Urinary bladder (tissue), 3 donors: ENCODE measurements at regions not wholly inside any gene's neighbourhood (a gene's known extent, or its start where the extent isn't known, plus 50 kb on each side); places are given as distances from the start of the nearest gene placed in this dataset.

Experiments
- DNase-seq: peaks from one replicate; pipeline ENCODE4 v3.0.0-alpha.2; 2015; ENCODE audit errors: extremely low spot score
- H3K27ac ChIP-seq: one replicate; pipeline ENCODE4 v1.5.1; 2013; ENCODE audit warnings: low read depth, mild to moderate bottlenecking, moderate library complexity
- H3K36me3 ChIP-seq: one replicate; pipeline ENCODE4 v1.6.1; 2013; ENCODE audit warnings: mild to moderate bottlenecking, moderate library complexity; ENCODE audit not compliant: insufficient read depth
- H3K4me1 ChIP-seq: one replicate; pipeline ENCODE4 v1.6.1; 2013; ENCODE audit warnings: mild to moderate bottlenecking, moderate library complexity; ENCODE audit not compliant: insufficient read depth
- H3K4me3 ChIP-seq: one replicate; pipeline ENCODE4 v1.5.1; 2013; ENCODE audit warnings: low read depth, low read length
- WGBS: extraction: QIAGEN DNeasy Blood & Tissue Kit; methylation state at CpG from one replicate; pipeline ENCODE4 v1.1.7; 2013; 5-methylcytosine and 5-hydroxymethylcytosine counted together
- donor health status: healthy with polysubstance abuse.
- donor health status: healthy.

DNA sequence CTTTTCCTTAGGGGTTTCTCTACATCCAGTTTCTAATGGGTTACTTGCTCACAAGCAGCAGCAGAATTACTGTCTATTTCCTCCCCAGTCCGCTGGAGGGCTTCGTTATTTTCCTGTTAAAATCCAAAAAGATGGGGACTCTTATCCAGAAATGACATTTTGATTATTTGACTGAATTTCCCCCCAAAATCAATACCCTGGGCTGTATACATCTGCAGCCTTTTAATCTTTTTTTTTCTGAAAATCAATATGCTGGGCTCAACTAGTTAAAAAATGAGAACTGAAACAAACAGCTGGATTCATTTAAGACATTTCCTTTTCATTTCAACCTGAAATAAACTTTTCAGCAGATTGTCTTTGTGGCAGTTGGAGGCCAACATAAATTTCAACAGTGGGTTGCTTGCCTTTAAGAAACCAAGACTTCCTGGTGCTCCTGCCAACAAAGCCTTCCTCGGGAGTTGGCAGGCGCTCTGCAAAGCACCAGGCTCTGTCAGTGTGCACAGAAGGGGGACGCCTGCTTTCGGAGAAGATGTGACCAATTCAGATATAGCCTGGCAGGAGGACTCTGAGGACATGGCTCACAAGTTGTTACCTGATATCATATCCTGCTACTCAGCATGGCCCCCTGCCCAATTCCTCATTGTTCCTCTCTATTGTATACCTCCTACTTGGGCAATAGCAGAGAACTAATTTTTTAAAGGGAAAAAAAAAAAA is 204.7 kb upstream of the ARG1 start:
- Histone ChIP-seq H3K27ac (no peak overlapping the region), H3K4me3 (no peak overlapping the region), H3K4me1 (no peaks in the 10 kb centered on the region), H3K36me3 (no peaks in the 10 kb centered on the region)
- DNase-seq: no peak
- 11% methylated on average over 6 of the region's 6 CpGs for WGBS

DNA sequence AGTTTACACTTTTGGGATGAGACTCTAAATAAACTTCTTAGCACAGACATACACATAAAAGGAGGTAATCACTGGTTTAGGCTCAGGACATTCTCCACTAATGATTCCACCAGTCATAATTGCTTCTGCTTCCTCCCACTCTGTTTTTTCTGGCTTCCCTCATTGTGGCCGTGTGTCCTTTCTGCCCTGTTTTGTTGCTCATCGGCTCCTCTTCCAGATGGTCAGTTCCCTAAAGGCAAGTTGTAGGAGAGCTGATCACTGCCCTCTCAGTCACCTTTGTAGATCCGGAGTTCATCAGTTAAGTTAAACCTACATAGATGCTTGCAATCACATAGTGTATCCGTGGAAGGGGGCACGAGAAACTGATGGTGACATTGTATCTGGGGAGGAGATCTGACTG is 200.5 kb upstream of the ARG1 start:
- no peak overlapping the region for H3K27ac ChIP-seq
- WGBS: 62% methylated on average over 5 of the region's 5 CpGs
- no peak for DNase-seq
- no peaks in the 10 kb centered on the region for H3K4me1 ChIP-seq
- H3K4me3 ChIP-seq: no peak overlapping the region
- H3K36me3 ChIP-seq: no peaks in the 10 kb centered on the region

DNA sequence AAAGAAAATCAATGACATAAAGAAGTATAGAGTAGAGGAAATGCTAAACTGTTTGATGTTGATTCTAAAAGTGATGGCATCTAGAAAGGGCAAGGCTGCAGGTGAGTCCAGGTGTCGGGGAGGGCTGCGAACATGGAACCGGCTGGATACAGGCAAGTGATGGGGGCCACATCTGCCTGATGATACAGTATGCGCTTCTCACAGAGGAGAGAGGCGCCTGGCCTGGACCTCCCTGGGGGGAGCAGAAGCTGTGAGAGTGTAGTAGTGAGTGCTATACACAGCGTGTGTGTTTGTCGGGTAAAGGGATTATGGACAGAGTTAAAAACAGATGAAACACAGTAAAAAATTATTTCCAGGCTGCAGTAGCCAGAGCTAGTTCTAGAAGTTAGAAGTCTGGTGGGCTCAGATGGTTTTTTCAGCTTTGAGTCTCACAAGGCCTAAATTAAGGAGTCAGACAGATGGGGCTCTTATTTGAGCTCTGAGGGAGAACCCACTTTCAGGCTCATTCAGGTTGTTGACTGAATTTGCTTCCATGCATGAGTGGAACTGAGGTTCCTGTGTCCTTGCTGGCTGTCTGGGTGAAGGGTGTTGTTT is 195.8 kb upstream of the ARG1 start:
- Histone ChIP-seq H3K4me1 (no peaks in the 10 kb centered on the region), H3K36me3 (no peaks in the 10 kb centered on the region), H3K27ac (no peak overlapping the region), H3K4me3 (no peak overlapping the region)
- WGBS: 89% methylated on average over 7 of the region's 7 CpGs
- DNase-seq: no peak

DNA sequence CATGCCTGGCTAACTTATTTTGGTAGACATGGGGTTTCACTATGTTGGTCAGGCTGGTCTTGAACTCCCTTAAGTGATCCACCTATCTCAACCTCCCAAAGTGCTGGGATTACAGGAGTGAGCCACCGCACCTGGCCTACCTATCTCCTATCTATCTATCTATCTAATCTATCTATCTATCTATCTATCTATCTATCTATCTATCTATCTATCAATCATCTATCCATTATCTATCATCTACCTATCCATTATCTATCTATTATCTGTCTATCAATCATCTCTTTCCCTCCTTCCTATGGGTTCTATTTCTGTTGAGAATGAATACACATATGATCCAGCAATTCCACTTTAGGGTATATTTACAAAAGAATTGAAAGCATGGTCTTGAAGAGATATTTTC is 194.2 kb upstream of the ARG1 start:
- no peak for DNase-seq
- H3K4me1 ChIP-seq: no peaks in the 10 kb centered on the region
- H3K4me3 ChIP-seq: no peak overlapping the region
- WGBS: 100% methylated on average over 1 of the region's 1 CpG
- no peak overlapping the region for H3K27ac ChIP-seq
- no peaks in the 10 kb centered on the region for H3K36me3 ChIP-seq

DNA sequence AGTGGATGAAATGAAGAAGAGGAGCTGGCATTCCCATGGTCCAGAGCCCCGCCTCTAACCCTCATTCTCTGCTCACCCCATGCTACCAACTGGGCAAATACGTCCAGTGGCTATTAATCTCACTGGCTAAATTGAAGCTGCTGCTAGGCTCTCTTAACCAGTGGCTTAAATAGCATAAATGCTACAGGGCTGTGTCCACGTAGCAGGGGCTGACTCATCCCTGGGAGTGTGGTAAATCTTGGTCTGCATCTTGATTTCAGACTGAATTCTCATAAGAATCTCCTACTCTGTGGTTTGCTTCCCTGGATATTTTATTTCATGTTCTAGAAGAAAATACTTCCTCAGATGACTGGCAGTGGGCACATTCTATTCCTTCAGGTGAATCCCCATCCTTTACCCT is 193.1 kb upstream of the ARG1 start:
- Histone ChIP-seq H3K27ac (no peak overlapping the region), H3K4me1 (no peaks in the 10 kb centered on the region), H3K4me3 (no peak overlapping the region), H3K36me3 (no peaks in the 10 kb centered on the region)
- DNase-seq: no peak
- WGBS: 75% methylated on average over 3 of the region's 3 CpGs

DNA sequence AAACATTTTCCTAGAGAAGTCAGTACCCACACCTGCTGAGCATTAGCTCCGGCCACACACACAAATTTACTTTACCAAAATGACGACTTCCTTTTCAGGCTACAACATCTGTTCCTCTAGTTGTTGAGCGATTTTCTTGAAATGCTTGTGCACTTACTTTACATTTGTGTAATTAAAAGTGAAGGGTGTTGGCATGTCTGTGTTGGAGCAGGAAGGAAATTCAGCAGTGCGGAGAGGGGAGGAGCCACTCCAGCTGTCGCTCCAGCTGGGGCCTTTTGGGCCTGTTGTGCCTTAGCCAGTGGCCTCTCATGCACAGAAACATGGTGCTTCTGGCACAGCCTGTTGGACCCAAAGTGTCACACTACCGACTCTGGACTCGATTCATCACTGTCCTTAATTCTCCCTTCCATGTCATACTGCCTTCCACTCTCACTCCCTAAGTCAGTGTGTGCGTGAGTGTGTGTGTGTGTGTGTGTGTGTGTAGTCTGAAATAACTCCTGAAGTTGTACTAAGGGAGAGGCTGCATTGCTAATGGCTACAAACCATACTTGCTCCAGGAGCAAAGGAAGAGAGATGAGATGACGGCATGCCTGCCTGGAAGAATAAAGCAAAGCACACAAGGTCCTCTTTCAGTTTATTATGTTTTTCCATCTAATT is 191.8 kb upstream of the ARG1 start:
- Histone ChIP-seq H3K36me3 (no peaks in the 10 kb centered on the region), H3K27ac (no peak overlapping the region), H3K4me3 (no peak overlapping the region), H3K4me1 (no peaks in the 10 kb centered on the region)
- WGBS: 68% methylated on average over 9 of the region's 9 CpGs
- DNase-seq: no peak

DNA sequence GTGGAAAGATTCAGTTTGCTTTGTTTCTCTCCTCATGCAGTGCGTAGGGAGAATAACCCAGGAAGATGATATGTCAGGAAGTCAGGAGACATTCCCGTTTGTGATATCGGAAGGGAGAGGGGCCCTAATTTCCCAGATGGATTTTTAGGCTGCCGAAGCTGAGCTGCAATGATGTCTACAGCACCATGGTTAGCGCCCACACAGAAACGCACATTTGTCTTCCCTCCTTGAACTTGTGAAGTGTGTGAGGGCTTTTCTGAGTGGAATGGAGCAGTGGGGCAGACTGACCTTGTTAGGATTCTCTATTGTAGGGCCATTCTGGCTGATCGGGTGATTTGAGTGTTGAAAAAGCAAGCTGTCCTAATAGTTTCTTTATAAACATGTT is 191.3 kb upstream of the ARG1 start:
- no peak for DNase-seq
- Histone ChIP-seq H3K4me1 (no peaks in the 10 kb centered on the region), H3K4me3 (no peak overlapping the region), H3K27ac (no peak overlapping the region), H3K36me3 (no peaks in the 10 kb centered on the region)
- 48% methylated on average over 7 of the region's 7 CpGs for WGBS

DNA sequence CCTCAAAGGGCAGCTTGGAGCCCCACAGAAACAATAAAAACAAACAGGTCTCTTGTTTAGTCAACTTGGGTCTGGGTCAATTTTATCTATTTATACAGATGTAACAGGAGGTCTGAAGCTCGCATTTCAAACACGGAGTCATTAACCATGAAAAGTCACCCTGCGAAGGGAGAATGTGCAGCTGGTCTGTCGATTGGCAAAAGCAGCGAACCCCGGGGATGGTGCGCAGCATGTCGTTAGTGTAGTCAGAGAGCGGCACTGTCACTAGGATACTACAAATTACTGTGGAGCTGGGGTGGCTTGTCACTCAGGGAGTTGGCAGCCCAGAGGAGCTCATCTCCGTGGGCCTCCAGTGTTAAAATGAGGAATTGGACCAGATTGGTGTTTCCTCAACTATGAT is 190.4 kb upstream of the ARG1 start:
- H3K27ac ChIP-seq: no peak overlapping the region
- H3K4me3 ChIP-seq: no peak overlapping the region
- 69% methylated on average over 10 of the region's 10 CpGs for WGBS
- DNase-seq: no peak
- no peaks in the 10 kb centered on the region for H3K4me1 ChIP-seq
- no peaks in the 10 kb centered on the region for H3K36me3 ChIP-seq

DNA sequence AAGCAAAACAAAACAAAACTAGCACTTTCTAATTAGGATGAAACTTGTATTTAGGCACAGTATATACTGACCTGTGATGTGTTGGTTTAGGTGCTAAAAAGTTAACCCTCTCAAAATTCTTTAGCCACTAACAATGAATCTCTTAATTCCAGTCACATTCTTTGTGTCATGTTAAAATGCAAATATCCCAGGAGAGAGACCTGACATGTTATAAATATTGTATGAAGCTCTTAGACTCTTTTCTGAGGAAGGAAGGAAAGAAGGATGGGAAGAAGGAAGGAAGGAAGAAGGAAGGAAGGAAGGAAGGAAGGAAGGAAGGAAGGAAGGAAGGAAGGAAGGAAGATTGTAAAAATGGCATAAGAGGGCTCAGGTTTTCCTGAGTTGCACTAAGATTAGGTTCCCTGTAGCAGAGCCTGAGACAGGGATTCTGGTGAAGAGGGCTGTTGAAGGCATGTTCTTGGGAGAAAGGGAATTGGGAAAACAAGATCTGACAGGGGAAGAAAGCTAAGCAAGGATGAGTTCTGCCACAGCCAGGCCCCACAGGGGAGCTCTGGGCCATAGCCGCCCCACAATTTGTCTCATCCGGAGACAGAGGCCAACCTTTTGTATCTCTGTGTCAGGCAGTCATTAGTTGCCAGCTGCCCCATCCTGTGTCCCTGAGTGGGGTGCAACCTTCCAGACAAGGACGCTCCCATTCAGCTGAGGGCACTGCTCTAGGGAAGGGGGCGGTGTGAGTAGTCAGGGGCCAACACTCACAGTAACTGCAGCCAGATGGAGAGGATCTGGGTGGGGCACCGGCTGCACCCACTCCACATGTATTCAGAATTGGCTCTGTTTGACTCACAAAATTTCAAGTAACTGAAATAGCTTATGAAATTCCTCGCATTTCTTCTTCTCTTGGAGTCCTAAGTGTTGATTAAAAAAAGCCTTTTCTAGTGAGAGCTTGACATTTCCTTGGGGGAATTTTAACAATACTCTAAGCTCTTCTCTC is 189.3 kb upstream of the ARG1 start:
- DNase-seq: no peak
- no peaks in the 10 kb centered on the region for H3K36me3 ChIP-seq
- no peak overlapping the region for H3K27ac ChIP-seq
- WGBS: 76% methylated on average over 6 of the region's 6 CpGs
- no peaks in the 10 kb centered on the region for H3K4me1 ChIP-seq
- no peak overlapping the region for H3K4me3 ChIP-seq

DNA sequence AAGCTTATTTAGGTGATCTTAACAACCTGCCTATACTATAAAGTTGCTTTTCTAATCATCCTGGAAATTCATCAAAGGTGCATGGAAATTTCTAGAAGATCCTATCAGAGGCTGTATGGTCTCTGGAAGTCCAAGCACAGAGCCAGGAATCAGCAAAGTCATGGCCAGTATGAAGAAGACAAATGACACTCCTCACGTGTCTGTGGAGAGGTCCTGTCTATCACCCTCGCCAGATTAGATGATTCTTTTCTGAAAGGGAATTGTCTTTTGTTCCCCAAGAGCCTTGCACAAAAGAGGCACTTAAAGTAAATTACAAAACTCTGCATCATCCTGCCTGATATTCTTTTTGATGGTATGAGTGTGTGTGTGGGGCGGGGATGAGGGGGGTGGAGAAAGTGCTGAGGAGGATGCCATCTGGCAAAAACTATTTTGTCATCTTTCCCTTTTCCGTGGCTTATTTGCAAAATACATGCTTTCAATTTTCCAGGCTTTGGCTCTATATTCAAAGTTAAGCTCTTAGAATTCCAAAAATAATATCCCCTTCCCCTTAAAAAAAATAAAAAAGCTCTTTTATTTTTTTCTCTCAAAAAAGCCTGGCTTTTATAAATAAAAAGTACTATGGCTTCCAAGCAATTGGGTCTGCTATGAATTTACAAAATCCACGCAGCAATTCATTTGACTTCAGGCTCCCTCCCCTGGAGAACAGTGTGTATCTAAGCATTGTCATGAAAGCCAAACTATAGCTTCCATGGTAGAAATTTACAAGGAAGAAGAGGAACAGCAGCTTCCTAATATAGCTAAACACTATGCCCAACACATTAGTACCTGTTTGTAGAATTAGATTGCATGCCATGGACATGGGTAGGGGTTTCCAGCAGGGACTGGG is 185.2 kb upstream of the ARG1 start:
- DNase-seq: no peak
- Histone ChIP-seq H3K4me3 (no peak overlapping the region), H3K36me3 (no peaks in the 10 kb centered on the region), H3K4me1 (no peaks in the 10 kb centered on the region), H3K27ac (no peak overlapping the region)
- WGBS: 69% methylated on average over 5 of the region's 5 CpGs

DNA sequence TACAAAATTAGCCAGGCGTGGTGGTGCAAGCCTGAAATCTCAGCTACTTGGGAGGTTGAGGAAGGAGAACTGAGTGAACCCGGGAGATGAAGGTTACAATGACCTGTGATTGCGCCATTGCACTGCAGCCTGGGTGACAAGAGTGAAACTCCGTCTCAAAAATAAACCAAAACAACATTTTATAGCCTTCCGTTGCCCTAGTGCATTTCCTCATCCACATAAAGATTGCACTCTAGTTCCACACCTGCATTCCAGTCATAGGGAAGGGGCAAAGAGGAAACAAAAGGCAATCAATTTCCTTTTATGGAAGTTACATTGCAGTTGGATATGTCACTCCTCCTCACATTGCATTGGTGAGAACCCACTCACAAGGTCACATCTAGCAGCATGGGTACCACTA is 182.7 kb upstream of the ARG1 start:
- 84% methylated on average over 5 of the region's 5 CpGs for WGBS

DNA sequence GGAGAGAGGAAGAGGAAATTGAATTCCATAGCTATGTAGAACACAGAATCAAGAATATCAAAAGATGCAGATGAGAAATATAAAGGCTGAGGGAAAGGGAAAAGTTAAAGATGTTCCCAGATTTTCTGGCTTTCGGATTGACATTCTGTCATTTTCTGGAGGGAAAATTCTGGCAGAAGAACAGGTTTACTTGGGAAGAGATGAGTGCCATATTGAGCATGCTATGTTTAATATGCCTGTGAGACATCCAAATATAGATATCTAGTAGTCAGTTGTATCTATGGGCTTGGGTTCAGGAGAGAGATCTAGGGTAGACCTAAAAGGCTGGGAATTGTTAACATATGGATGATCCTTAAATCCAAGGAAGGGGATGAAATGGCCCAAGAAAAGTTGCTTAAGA is 181.9 kb upstream of the ARG1 start:
- H3K4me1 ChIP-seq: no peaks in the 10 kb centered on the region
- 84% methylated on average over 1 of the region's 1 CpG for WGBS
- no peaks in the 10 kb centered on the region for H3K36me3 ChIP-seq
- no peak overlapping the region for H3K4me3 ChIP-seq
- DNase-seq: no peak
- H3K27ac ChIP-seq: no peak overlapping the region

More for the DNA sequence above, 182.7 kb upstream of the ARG1 start:
- no peaks in the 10 kb centered on the region for H3K36me3 ChIP-seq
- no peak overlapping the region for H3K27ac ChIP-seq
- DNase-seq: no peak
- no peak overlapping the region for H3K4me3 ChIP-seq
- H3K4me1 ChIP-seq: no peaks in the 10 kb centered on the region

DNA sequence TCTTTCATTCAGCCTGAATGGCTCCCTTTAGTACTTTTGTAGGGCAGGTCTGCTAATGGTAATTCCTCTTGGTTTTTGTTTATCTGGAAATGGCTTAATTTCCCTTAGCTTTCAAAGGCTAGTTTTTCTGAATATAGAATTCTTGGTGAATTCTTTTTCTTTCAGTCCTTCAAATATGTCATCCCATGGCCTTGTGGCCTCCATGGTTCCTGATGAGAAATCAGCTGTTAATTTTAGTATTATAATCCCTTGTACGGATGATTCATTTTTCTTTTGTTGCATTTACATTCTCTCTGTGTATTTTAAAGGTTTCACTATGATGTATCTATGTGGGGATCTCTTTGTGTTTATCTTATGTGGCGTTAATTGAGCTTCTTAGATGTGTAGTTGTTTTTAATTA is 179.6 kb upstream of the ARG1 start:
- Histone ChIP-seq H3K36me3 (no peaks in the 10 kb centered on the region), H3K27ac (no peak overlapping the region), H3K4me3 (no peak overlapping the region), H3K4me1 (no peaks in the 10 kb centered on the region)
- 86% methylated on average over 2 of the region's 2 CpGs for WGBS
- no peak for DNase-seq
